IPS DF 4.7 (cell line): ENCODE measurements at regions not wholly inside any gene's neighbourhood (a gene's known extent, or its start where the extent isn't known, plus 50 kb on each side); places are given as distances from the start of the nearest gene placed in this dataset.

ENCODE experiments used
- DNase-seq: peaks from one replicate; pipeline ENCODE4 v3.0.0-alpha.2; 2013; ENCODE audit warnings: low spot score; ENCODE audit errors: extremely low read depth

GRCh38 chr1:240027059-240027462, 64.6 kb upstream of the FMN2 start:
- no peak for DNase-seq

- no peak for DNase-seq
Measured at GRCh38 chr1:240029418-240029817, 62.3 kb upstream of the FMN2 start.

- DNase-seq = no peak
Measured at GRCh38 chr1:240030236-240030635, 61.4 kb upstream of the FMN2 start.

- no peak for DNase-seq
Measured at GRCh38 chr1:240031009-240031408, 60.7 kb upstream of the FMN2 start.

GRCh38 chr1:240031414-240031813, 60.3 kb upstream of the FMN2 start:
- DNase-seq = no peak

- DNase-seq = no peak
Measured at GRCh38 chr1:240033406-240033805, 58.3 kb upstream of the FMN2 start.

GRCh38 chr1:240036526-240036925, 55.2 kb upstream of the FMN2 start:
- DNase-seq = no peak
